ENCODE measurements at regions not wholly inside any gene's neighbourhood (a gene's known extent, or its start where the extent isn't known, plus 50 kb on each side); places are given as distances from the start of the nearest gene placed in this dataset.

GRCh38 chr15:39114690-39115378, 466.0 kb upstream of the THBS1 start:
- no peak for DNase-seq (ENCODE audit: low spot score)

GRCh38 chr15:39115379-39116057, 465.4 kb upstream of the THBS1 start:
- no peak for DNase-seq (ENCODE audit: low spot score)

GRCh38 chr15:39118510-39118909, 462.4 kb upstream of the THBS1 start:
- no peak for DNase-seq (ENCODE audit: low spot score)

GRCh38 chr15:39124155-39124552, 456.7 kb upstream of the THBS1 start:
- DNase-seq (ENCODE audit: low spot score) = no peak

- no peak for DNase-seq (ENCODE audit: low spot score)
Observed at GRCh38 chr15:39124553-39125171, 456.2 kb upstream of the THBS1 start.

- DNase-seq (ENCODE audit: low spot score) = no peak
Observed at GRCh38 chr15:39125226-39125625, 455.7 kb upstream of the THBS1 start.

GRCh38 chr15:39125904-39126303, 455.0 kb upstream of the THBS1 start:
- DNase-seq (ENCODE audit: low spot score) = no peak

- DNase-seq (ENCODE audit: low spot score) = no peak
Observed at GRCh38 chr15:39127151-39127790, 453.6 kb upstream of the THBS1 start.

GRCh38 chr15:39127925-39128617, 452.8 kb upstream of the THBS1 start:
- peak; percentile 70 for DNase-seq (ENCODE audit: low spot score)

- DNase-seq (ENCODE audit: low spot score) = no peak
Observed at GRCh38 chr15:39128746-39129145, 452.1 kb upstream of the THBS1 start.

GRCh38 chr15:39130556-39131379, 450.1 kb upstream of the THBS1 start:
- no peak for DNase-seq (ENCODE audit: low spot score)

- no peak for DNase-seq (ENCODE audit: low spot score)
Observed at GRCh38 chr15:39131609-39132008, 449.3 kb upstream of the THBS1 start.

- DNase-seq (ENCODE audit: low spot score) = no peak
Observed at GRCh38 chr15:39132070-39132469, 448.8 kb upstream of the THBS1 start.

GRCh38 chr15:39132954-39133600, 447.8 kb upstream of the THBS1 start:
- peak; percentile 44 for DNase-seq (ENCODE audit: low spot score)

- DNase-seq (ENCODE audit: low spot score) = no peak
Observed at GRCh38 chr15:39134282-39134681, 446.6 kb upstream of the THBS1 start.

GRCh38 chr15:39135989-39136388, 444.9 kb upstream of the THBS1 start:
- DNase-seq (ENCODE audit: low spot score) = no peak

- no peak for DNase-seq (ENCODE audit: low spot score)
Observed at GRCh38 chr15:39139431-39140059, 441.3 kb upstream of the THBS1 start.

- DNase-seq (ENCODE audit: low spot score) = peak; percentile 92
Observed at GRCh38 chr15:39140060-39140604, 440.7 kb upstream of the THBS1 start.

- no peak for DNase-seq (ENCODE audit: low spot score)
Observed at GRCh38 chr15:39142500-39142899, 438.4 kb upstream of the THBS1 start.

GRCh38 chr15:39143479-39143878, 437.4 kb upstream of the THBS1 start:
- DNase-seq (ENCODE audit: low spot score) = no peak
